CD4-positive, alpha-beta T cell treated with Interleukin-17A for 1 hour (primary cell): ENCODE measurements at regions not wholly inside any gene's neighbourhood (a gene's known extent, or its start where the extent isn't known, plus 50 kb on each side); places are given as distances from the start of the nearest gene placed in this dataset.
A peak's percentile ranks its signal among the peaks of the same experiment; 100 is the strongest.
"Not testable (repeated sequence)": the region's sequence is repeated elsewhere in the genome, so short reads cannot be mapped to it uniquely, and the experiment has no call there.

Source experiments
- DNase-seq: peaks from one replicate; pipeline ENCODE4 v3.0.0-alpha.2; 2020

DNA sequence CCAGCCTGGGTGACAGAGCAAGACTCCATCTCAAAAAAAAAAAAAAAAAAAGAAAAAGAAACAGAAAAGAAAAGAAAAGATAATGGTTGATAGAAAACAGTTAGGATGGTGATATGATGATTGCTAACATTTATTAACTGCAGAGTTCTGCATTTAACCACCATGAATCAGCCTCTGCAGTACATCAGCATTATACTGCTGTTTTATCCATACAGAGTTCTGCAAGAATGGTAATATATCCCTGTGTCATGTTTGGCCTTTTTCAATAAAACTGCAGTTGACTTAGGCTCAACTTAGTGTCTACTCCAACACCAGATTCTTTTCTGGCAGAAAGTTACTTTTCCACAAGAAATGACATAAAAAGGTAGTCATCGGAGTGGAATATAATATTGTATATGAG, 62.6 kb downstream of the DUSP6 start:
- DNase-seq, result no peak

- no peak for DNase-seq
These were observed 63.3 kb downstream of the DUSP6 start for GRCh38 chr12:89288959-89289358.

DNA sequence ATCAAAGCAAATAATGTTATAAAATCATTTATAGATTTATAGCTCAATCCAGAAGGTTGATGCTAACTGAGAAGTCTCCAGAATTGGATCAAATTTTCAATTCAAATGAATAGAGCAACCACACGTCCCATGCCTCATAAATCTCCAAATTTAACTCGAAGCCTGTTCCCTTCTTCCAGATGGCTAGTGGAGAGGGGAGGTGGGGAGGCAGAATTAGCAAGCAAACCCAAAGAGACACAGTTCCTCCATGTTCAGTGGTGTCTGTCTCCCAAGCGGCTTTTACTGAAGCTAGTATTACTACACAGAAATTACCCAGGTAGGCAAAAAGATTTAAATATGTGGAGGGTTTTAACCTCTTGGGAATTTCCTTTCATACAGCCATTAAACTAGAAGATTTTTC, 65.8 kb downstream of the DUSP6 start:
- no peak for DNase-seq

- no peak for DNase-seq
These were observed 70.8 kb downstream of the DUSP6 start for GRCh38 chr12:89281539-89281867.

- DNase-seq, result peak; percentile 45
These were observed 71.3 kb downstream of the DUSP6 start for GRCh38 chr12:89280833-89281538.

- DNase-seq, result no peak
These were observed 72.8 kb downstream of the DUSP6 start for GRCh38 chr12:89279499-89279898.

DNA sequence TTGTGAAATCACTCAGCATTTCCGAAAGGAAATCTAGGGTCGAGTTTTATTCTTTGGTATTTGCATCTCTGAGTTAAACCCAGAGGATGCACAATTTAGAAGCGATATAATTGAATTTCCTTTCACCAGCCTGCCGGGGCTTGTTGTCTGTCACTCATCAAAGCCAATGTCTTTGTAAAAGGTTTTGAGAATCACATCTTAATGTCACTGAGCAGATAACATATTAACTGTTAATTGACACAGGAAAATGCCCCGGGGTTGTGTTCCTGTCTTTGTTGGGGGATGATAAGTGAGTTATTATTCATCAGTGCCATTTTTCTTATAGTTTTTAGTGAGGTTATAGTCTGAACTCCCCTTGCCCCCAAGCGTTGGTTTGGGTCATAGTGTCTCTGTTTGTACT, 73.4 kb downstream of the DUSP6 start:
- DNase-seq, result no peak

GRCh38 chr12:89278169-89278568, 74.1 kb downstream of the DUSP6 start:
- DNase-seq, result no peak

- no peak for DNase-seq
These were observed 75.4 kb downstream of the DUSP6 start for GRCh38 chr12:89276860-89277259.

GRCh38 chr12:89273525-89273924, 78.8 kb downstream of the DUSP6 start:
- DNase-seq, result no peak

DNA sequence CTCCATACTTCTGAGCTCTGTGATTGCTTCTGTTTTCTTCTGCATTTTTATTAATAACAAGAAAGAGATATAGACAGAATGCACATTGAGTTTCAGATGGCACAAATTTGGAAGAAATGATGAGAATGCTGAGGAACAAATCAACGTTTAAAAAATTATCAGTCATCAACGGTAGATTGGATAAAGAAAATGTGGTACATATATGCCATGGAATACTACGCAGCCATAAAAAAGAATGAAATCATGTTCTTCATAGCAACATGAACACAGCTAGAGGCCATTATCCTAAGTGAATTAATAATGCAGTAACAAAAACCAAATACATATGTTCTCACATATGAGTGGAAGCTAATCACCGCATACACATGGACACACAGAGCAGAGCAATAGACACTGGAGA, 81.8 kb downstream of the DUSP6 start:
- DNase-seq, result no peak

GRCh38 chr12:89269174-89269573, 83.1 kb downstream of the DUSP6 start:
- no peak for DNase-seq

GRCh38 chr12:89267404-89267803, 84.9 kb downstream of the DUSP6 start:
- DNase-seq, result no peak

DNA sequence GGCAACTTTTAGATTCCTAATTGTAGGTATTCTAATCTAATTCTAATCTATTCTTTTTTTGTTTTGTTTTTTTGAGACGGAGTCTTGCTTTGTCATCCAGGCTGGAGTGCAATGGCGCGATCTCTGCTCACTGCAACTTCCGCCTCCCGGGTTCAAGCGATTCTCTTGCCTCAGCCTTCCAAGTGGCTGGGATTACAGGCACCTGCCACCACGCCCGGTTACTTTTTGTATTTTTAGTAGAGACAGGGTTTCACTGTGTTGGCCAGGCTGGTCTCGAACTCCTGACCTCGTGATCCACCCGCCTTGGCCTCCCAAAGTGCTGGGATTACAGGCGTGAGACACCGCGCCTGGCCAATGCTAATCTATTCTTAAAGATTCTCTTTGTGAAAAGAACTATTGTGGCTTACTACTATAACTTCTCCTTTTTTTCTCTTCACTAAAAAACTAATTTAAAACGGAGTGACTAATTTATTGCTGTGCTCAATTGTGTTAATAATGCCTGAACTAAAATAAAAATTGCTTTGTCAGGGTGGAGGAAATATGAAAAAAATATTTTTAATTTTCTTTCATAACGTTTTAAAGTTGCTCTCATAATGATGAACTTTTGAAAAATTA, 85.6 kb downstream of the DUSP6 start:
- DNase-seq, result not testable (repeated sequence)

DNA sequence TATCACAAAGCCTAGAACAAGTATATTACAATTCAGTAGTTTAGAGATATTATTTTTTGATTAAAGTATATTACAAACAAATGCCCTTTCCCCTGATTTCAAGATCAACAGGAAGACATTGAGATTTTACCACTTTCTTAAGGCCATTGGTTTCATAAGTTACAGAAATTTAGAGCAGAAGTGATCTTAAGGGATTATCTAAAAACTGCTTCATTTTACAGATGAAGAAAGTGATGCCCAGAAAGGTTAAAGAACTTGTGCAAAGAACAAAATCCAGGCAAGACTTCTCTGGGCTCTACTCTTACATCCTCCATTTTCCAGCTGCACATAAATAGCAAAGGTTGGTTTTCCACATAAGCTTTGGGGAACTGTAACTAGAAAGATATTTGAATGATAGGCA, 87.5 kb downstream of the DUSP6 start:
- DNase-seq, result no peak

GRCh38 chr12:89263900-89264299, 88.4 kb downstream of the DUSP6 start:
- no peak for DNase-seq

DNA sequence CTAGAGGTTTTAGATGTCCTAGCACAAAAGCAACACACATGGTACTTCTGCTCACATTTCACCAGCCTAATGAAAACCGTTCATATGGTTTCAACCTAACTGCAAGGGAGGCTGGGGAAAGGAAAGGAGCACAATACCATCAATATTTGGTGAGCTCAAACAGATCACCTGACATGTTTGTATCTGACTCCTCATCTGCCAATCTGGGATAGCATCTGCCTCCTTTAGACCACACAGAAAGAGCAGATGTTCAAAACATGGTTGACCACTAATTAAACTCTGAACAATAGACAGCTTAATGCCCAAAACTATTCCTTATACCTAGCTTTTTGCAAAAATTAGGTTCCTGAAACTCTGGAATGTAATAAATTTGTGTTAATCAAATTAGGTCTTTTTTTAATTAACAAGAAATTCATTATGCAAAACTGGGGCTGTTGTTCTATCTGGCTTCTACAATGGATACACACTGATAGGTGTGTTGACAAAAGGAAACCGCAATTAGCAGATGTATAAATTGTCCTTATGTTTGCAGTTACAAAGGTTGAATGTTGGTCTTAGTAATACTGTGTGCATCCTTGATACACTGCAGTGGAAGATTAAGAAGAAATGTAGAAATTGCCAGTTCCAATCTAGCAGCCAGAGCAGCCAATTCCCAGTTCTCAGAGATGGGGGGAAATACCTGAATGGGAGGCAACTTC, 89.3 kb downstream of the DUSP6 start:
- no peak for DNase-seq

DNA sequence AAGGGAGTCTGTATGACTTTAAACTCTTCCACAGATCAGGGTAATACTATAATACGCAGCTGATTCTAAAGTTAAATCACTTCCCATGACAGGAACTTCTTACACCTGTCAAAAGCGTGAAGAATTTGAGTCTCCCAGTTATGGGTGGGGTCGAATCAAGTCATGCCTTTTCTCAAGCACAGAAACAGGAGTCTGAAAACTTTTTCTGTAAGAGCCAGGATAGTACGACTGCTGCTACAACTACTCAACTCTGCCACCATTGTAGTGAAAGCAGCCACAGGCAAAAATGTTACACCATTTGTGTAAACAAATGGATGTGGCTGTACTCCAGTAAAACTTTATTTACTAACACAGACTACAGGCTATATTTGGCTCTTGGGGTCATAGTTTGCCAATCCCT, 90.3 kb downstream of the DUSP6 start:
- DNase-seq, result no peak

DNA sequence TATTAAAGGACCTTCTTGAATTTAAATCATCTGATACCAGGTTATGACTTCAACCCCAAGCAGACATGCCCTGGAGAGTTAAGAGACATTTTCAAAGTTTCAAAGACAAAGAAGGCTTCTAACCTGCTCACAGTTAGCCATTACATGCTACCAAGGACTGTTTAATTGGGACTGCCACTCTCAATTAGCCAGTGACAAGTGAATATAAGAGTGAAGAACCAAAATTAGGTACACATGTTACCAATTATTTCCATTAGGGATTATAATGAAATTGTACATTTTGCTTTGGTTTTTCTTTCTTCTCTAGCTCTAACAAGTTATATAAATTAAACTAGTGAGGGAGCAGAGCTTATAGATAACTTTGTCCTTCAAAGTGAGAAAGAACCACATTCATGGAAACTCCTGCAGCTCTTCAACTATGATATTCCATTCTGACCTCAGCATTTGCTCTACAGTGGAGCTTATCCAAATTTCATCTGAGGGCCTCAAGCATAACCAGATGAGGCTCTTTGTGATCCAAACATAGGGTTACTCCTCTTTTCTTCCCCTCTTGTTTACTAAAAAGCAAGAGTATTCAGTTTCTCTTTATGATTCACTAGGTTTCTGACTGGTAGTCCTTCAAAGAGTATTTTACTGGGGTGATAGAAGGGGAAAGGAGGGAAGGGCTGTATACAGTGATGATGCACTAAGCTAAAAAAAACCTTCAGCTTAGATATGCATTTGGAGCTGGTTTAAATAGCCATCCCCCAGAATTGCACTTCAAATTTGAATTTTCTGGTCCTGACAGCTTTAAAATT, 91.3 kb downstream of the DUSP6 start:
- no peak for DNase-seq

DNA sequence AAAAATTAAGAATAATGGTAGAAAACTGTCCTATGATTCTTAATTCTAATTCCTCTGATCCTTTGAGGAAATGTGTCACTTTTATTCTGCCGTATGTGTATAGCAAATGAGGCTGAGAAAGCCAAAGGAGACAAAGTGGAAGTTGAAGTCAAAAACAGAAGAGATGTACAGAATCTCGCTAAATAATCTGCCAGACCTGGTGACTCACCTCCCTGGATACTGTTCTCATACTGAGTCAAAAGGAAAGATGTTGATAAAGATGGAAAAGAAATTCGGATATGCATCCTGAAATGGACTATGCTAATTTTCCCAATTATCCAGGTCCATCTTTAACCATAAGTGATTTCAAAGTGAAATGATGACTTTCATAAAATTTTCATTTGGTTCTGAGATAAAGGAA, 92.5 kb downstream of the DUSP6 start:
- no peak for DNase-seq

DNA sequence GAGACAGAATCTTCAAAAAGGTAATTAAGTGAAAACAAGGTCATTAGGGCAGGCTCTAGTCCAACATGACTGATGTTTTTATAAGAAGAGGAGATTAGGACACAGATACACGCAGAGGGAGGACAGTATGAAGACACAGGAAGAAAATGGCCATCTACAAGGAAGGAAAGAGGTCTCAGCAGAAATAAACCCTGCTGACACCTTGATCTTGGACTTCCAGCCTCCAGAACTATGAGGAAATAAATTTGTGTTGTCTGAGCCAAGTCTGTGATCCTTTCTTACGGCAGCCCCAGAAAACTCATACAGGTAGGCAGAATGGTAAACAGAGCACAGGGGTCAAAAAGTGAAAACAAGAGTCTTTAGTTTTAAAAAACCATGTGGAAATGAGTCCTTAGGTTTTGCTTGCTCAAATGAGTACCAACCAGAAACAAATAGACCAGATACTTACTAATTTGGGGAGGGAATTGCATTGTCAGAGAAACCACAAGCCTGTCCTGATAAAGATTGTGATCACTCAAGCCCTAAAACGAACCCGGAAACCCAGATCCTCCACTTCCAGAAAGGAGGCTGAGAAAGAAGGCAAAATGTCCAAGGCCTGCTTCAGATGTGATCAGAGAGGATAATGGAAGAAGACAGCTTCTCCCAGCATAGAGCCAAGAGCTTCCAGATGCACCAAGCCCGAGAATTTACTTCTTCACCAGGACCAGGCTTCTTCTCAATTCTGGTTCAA, 93.9 kb downstream of the DUSP6 start:
- no peak for DNase-seq

GRCh38 chr12:89257340-89257739, 95.0 kb downstream of the DUSP6 start:
- DNase-seq, result no peak

GRCh38 chr12:89256060-89256459, 96.2 kb downstream of the DUSP6 start:
- no peak for DNase-seq
